Breast epithelium (tissue), 3 donors: ENCODE measurements at regions not wholly inside any gene's neighbourhood (a gene's known extent, or its start where the extent isn't known, plus 50 kb on each side); places are given as distances from the start of the nearest gene placed in this dataset.

Experiments
- CTCF ChIP-seq, 3 donors: fragments of 450-650 bp; IDR thresholded peaks; one replicate each; pipeline ENCODE4 v1.5.1; 2016 to 2017; ENCODE audit warnings: antibody characterized with exemption in 3 of 3, mild to moderate bottlenecking in 3 of 3, moderate library complexity in 3 of 3
- POLR2A ChIP-seq: fragments of 450-650 bp; IDR thresholded peaks from one replicate; pipeline ENCODE4 v1.6.1; 2016; ENCODE audit warnings: antibody characterized with exemption, mild to moderate bottlenecking, moderate library complexity
- POLR2AphosphoS5 ChIP-seq, 3 donors: sonication (generic); formaldehyde crosslinking; IDR thresholded peaks; one replicate each; pipeline ENCODE4 v1.6.1; 2017; ENCODE audit warnings: antibody characterized with exemption in 3 of 3

- TF ChIP-seq CTCF (IDR thresholded peaks at IDR 0.05): no peak
- no peak for TF ChIP-seq POLR2A
- no peak for TF ChIP-seq POLR2AphosphoS5 (IDR thresholded peaks at IDR 0.05)
Measured at GRCh38 chr13:65613004-65613403, 1617.1 kb downstream of the PCDH9 start.
